ENCODE measurements at regions not wholly inside any gene's neighbourhood (a gene's known extent, or its start where the extent isn't known, plus 50 kb on each side); places are given as distances from the start of the nearest gene placed in this dataset.

DNA sequence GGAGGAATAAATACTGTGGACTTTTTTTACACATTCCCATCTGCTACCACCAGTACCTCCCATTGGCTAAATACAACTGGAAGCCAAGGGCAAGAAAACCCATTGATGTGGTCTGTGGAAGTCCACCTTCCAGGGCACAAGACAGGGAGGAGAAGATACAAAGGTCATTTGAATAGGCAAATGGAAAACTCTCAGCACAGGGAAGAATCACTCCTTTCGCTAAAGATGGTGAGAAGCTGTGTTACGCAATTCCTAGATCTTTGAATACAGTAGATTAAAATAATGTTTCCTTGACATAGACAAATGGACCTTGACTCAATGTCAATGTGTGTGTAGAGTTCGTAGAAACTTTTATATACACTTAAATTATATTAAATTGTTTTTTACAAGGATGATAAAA is 70.9 kb upstream of the ERBB4 start (continued):
- TF ChIP-seq, protein P1, sequence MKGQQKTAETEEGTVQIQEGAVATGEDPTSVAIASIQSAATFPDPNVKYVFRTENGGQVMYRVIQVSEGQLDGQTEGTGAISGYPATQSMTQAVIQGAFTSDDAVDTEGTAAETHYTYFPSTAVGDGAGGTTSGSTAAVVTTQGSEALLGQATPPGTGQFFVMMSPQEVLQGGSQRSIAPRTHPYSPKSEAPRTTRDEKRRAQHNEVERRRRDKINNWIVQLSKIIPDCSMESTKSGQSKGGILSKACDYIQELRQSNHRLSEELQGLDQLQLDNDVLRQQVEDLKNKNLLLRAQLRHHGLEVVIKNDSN (IDR thresholded peaks at IDR 0.05; ENCODE audit: borderline replicate concordance, extremely low read length, insufficient read depth, low read depth, low read length): no peak
- TF ChIP-seq BMI1 (IDR thresholded peaks at IDR 0.05; ENCODE audit: borderline replicate concordance) (no peak), MTA2 (IDR thresholded peaks at IDR 0.05; ENCODE audit: low read depth) (no peak), NFXL1 (IDR thresholded peaks at IDR 0.05; ENCODE audit: borderline replicate concordance) (no peak), SMAD1 (IDR thresholded peaks at IDR 0.05; ENCODE audit: low read depth, partially characterized antibody) (no peak), IKZF1 (conservative IDR thresholded peaks at IDR 0.05) (no peak), SIX5 (IDR thresholded peaks at IDR 0.05; ENCODE audit: low read depth, low read length, severe bottlenecking) (no peak), ZNF384 (IDR thresholded peaks at IDR 0.05; ENCODE audit: borderline replicate concordance, low read depth, low read length) (no peak), SPI1 (IDR thresholded peaks at IDR 0.05; ENCODE audit: borderline replicate concordance, insufficient read depth, low read depth, low read length) (no peak), PML (IDR thresholded peaks at IDR 0.05; ENCODE audit: low read length) (no peak)

DNA sequence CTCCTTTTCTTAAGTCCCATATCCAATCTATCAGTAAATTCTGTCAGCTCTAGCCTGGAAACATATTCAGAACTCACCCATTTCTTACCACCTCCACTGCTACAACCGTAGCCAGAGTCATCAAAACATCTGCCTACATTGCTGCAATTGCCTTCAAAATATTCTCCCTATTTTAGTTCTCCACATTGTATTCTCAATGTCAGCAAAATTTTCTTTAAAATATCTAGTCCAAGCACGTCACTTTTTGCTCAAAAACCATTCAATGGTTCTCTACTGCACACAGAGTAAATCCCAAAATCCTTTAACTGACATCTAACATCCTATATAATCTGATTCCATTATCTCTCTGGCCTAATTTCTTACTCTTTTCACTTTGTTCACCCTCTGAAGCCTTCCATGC is 68.5 kb upstream of the ERBB4 start:
- TF ChIP-seq, protein P2, sequence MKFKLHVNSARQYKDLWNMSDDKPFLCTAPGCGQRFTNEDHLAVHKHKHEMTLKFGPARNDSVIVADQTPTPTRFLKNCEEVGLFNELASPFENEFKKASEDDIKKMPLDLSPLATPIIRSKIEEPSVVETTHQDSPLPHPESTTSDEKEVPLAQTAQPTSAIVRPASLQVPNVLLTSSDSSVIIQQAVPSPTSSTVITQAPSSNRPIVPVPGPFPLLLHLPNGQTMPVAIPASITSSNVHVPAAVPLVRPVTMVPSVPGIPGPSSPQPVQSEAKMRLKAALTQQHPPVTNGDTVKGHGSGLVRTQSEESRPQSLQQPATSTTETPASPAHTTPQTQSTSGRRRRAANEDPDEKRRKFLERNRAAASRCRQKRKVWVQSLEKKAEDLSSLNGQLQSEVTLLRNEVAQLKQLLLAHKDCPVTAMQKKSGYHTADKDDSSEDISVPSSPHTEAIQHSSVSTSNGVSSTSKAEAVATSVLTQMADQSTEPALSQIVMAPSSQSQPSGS (IDR thresholded peaks at IDR 0.05; ENCODE audit: low read length): no peak
- H3K27ac ChIP-seq (ENCODE audit: control insufficient read depth, insufficient read depth): no peak overlapping the region
- H3K27me3 ChIP-seq (replicated peaks in 1 of 2; ENCODE audit: control insufficient read depth in 2 of 2, insufficient read depth in 2 of 2, low read length in 1 of 2): no peaks in the 10 kb centered on the region
- CTCF ChIA-PET: no interaction called here
- no peak overlapping the region for H3K4me2 ChIP-seq (ENCODE audit: control insufficient read depth, insufficient read depth)
- H3K79me2 ChIP-seq (ENCODE audit: control insufficient read depth, insufficient read depth, low read length): no peaks in the 10 kb centered on the region
- in situ Hi-C loops (cut with MboI) (no loop called here), intact Hi-C loops (cut with micrococcal nuclease; ENCODE audit: unreplicated experiment) (no loop called here)
- SMC1A ChIA-PET (ENCODE audit: uncharacterized antibody, unreplicated experiment): no interaction called here
- ATAC-seq: no peak
- no peaks in the 10 kb centered on the region for H3K4me1 ChIP-seq (ENCODE audit: control insufficient read depth, insufficient read depth, low read length)
- no peak for DNase-seq (ENCODE audit: low read depth, low spot score)
- no peaks in the 10 kb centered on the region for H3K9me3 ChIP-seq (replicated peaks; ENCODE audit: control insufficient read depth, insufficient read depth, low read length)
- RAD21 ChIA-PET (ENCODE audit: unreplicated experiment): no interaction called here
- BruUV-seq (replicated peaks): no TSS peak
- H3K9ac ChIP-seq (ENCODE audit: control insufficient read depth, insufficient read depth, low read length): no peak overlapping the region
- FAIRE-seq: no peak
- 39% methylated on average over 2 of the region's 2 CpGs for WGBS (ENCODE audit: insufficient coverage, insufficient replicate concordance, low lambda C conversion rate, missing lambda C conversion rate)
- no peak overlapping the region for H3K4me3 ChIP-seq
- no peaks in the 10 kb centered on the region for H3K36me3 ChIP-seq (ENCODE audit: control insufficient read depth in 2 of 2, insufficient read depth in 2 of 2, low read length in 1 of 2)
- POLR2A ChIA-PET: no interaction called here
- no peaks in the 10 kb centered on the region for H4K20me1 ChIP-seq (ENCODE audit: control insufficient read depth, insufficient read depth)
- H2AFZ ChIP-seq (ENCODE audit: control insufficient read depth, low read depth, low read length): no peak overlapping the region

Data from GM12878 (cell line).